GM23338 (cell line): ENCODE measurements at regions not wholly inside any gene's neighbourhood (a gene's known extent, or its start where the extent isn't known, plus 50 kb on each side); places are given as distances from the start of the nearest gene placed in this dataset.

Experiments used
- CTCF ChIP-seq, 2 experiments: fragments of 200-600 bp in 1 of 2; sonication (generic) in 1 of 2; conservative IDR thresholded peaks; 2 replicates each; pipeline versions ENCODE4 v1.5.1 to v1.6.1; 2016 to 2017; ENCODE audit warnings: antibody characterized with exemption in 2 of 2, low read depth in 2 of 2, mild to moderate bottlenecking in 2 of 2, moderate library complexity in 1 of 2
- EZH2 ChIP-seq: fragments of 200-600 bp; sonication (generic); IDR thresholded peaks from one replicate; pipeline ENCODE4 v1.8.0; 2017; ENCODE audit warnings: antibody characterized with exemption, mild to moderate bottlenecking, low read depth; ENCODE audit not compliant: unreplicated experiment
- POLR2AphosphoS5 ChIP-seq: IDR thresholded peaks from 2 replicates; pipeline ENCODE4 v1.6.1; 2016; ENCODE audit warnings: antibody characterized with exemption, low read depth
- REST ChIP-seq: IDR thresholded peaks from one replicate; pipeline ENCODE4 v1.6.1; 2018; ENCODE audit warnings: antibody characterized with exemption; ENCODE audit not compliant: unreplicated experiment
- STAT1 ChIP-seq: IDR thresholded peaks from one replicate; pipeline ENCODE4 v1.6.1; 2016; ENCODE audit warnings: antibody characterized with exemption; ENCODE audit not compliant: unreplicated experiment

GRCh38 chr3:81291586-81291985 is 469.9 kb downstream of the GBE1 start:
- TF ChIP-seq CTCF (conservative IDR thresholded peaks at IDR 0.05; ENCODE audit: low read depth in 2 of 2) (no peak), REST (no peak), POLR2AphosphoS5 (no peak), STAT1 (no peak), EZH2 (no peak)
